HG03354 (cell line): ENCODE measurements at regions not wholly inside any gene's neighbourhood (a gene's known extent, or its start where the extent isn't known, plus 50 kb on each side); places are given as distances from the start of the nearest gene placed in this dataset.
"Not testable (repeated sequence)": the region's sequence is repeated elsewhere in the genome, so short reads cannot be mapped to it uniquely, and the experiment has no call there.

Experiments used
- ATAC-seq: cut with Tn5 transposase; IDR thresholded peaks from one replicate; pipeline ENCODE4 v1.9.1; 2021; ENCODE audit warnings: mild to moderate bottlenecking; ENCODE audit not compliant: unreplicated experiment, poor library complexity, severe bottlenecking

GRCh38 chr13:53447863-53448262 lies 419.2 kb downstream of the OLFM4 start:
- ATAC-seq, result no peak

- not testable (repeated sequence) for ATAC-seq
Measured at GRCh38 chr13:53452263-53452808, 423.7 kb downstream of the OLFM4 start.

- ATAC-seq, result no peak
Measured at GRCh38 chr13:53460796-53461195, 432.2 kb downstream of the OLFM4 start.

- no peak for ATAC-seq
Measured at GRCh38 chr13:53463106-53463505, 434.5 kb downstream of the OLFM4 start.

GRCh38 chr13:53466576-53466975 lies 438.0 kb downstream of the OLFM4 start:
- no peak for ATAC-seq

GRCh38 chr13:53473397-53473796 lies 444.8 kb downstream of the OLFM4 start:
- no peak for ATAC-seq

GRCh38 chr13:53474878-53475277 lies 446.3 kb downstream of the OLFM4 start:
- ATAC-seq, result no peak

GRCh38 chr13:53490752-53491151 lies 462.1 kb downstream of the OLFM4 start:
- no peak for ATAC-seq

GRCh38 chr13:53494406-53494805 lies 465.8 kb downstream of the OLFM4 start:
- ATAC-seq, result no peak

- ATAC-seq, result no peak
Measured at GRCh38 chr13:53499576-53500133, 471.0 kb downstream of the OLFM4 start.

GRCh38 chr13:53501387-53501786 lies 472.8 kb downstream of the OLFM4 start:
- ATAC-seq, result no peak

- no peak for ATAC-seq
Measured at GRCh38 chr13:53507741-53508140, 479.1 kb downstream of the OLFM4 start.

- no peak for ATAC-seq
Measured at GRCh38 chr13:53512635-53513034, 484.0 kb downstream of the OLFM4 start.

- no peak for ATAC-seq
Measured at GRCh38 chr13:53513226-53513625, 484.6 kb downstream of the OLFM4 start.

GRCh38 chr13:53520132-53520531 lies 491.5 kb downstream of the OLFM4 start:
- no peak for ATAC-seq

- no peak for ATAC-seq
Measured at GRCh38 chr13:53522034-53522433, 493.4 kb downstream of the OLFM4 start.

- ATAC-seq, result no peak
Measured at GRCh38 chr13:53537586-53537985, 509.0 kb downstream of the OLFM4 start.

GRCh38 chr13:53545340-53545941 lies 516.8 kb downstream of the OLFM4 start:
- no peak for ATAC-seq

GRCh38 chr13:53560556-53560955 lies 531.9 kb downstream of the OLFM4 start:
- no peak for ATAC-seq

- no peak for ATAC-seq
Measured at GRCh38 chr13:53562419-53562818, 533.8 kb downstream of the OLFM4 start.

GRCh38 chr13:53568491-53568890 lies 539.9 kb downstream of the OLFM4 start:
- ATAC-seq, result no peak

- ATAC-seq, result no peak
Measured at GRCh38 chr13:53569453-53569852, 540.8 kb downstream of the OLFM4 start.
